Posterior cingulate gyrus (tissue), 11 donors: ENCODE measurements at regions not wholly inside any gene's neighbourhood (a gene's known extent, or its start where the extent isn't known, plus 50 kb on each side); places are given as distances from the start of the nearest gene placed in this dataset.

Experiments used
- DNase-seq, 10 donors: peaks; one replicate each; pipeline versions ENCODE4 v3.0.0 to v3.0.0-alpha.2; 2020 to 2021; ENCODE audit warnings: mixed read lengths in 3 of 10
- intact Hi-C: fragments of 100-400 bp; cut with DNase I; formaldehyde crosslinking; loops from one replicate; pipeline ENCODE4 v1.15.1; 2023

DNA sequence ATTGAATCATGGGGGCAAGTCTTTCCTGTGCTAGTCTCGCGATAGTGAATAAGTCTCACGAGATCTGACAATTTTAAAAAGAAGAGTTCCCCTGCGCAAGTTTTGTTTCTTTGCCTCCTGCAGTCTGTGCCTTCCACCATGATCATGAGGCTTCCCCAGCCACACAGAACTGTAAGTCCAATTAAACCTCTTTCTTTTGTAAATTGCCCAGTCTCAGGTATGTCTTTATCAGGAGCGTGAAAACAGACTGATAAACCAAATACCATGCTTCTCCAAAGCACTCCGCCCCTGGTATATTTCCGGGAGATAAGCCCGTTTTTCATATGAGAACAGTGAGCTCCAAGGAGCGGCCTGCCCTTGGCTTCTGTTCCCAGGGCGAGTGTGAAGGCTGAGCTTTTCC, 118.9 kb downstream of the EVX1 start:
- DNase-seq: no peak
- intact Hi-C loops: no loop called here

DNA sequence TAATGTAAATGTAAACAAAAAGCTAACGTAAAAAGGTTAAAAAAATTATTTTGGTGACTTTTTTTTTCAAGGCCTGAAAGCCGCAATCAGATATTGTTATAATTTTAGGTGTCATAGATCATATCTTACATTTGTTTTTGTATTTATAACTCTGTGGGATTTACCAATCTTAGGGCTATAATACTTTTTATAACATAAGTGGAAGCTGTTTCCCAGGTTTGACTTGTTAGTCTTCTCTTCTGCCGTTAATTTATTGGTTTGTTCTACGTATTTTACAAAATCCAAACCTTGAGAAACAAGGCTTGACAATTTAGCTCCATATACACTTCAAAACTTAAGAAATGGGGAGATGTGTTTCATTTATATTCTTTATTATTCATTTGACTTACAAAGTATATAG, 119.4 kb downstream of the EVX1 start:
- intact Hi-C loops: no loop called here

DNA sequence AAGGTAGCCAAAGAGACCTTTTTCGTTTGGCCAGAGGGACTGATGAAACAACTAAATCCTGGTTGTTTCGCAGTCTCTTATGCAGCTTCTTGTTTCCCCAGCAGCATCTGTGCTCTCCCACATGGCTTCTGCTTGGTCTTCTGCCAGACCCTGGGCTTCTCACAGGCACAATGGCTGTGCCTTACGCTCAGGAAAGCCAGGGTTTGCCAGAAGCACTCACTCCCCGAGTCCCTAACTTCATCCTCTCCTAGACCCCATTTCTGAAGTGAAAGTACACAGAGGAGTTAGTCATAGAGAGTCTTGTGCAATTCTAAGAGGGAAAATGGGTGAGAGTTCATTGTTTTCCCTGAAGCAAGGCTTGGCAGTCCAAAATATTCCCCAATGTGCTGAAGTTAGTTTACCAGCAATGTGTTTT, 121.7 kb downstream of the EVX1 start:
- intact Hi-C loops: no loop called here
- DNase-seq: peak in 9 of 10 donors; percentile 39 to 95 (median 60)

More for the DNA sequence above, 119.4 kb downstream of the EVX1 start:
- DNase-seq: no peak

DNA sequence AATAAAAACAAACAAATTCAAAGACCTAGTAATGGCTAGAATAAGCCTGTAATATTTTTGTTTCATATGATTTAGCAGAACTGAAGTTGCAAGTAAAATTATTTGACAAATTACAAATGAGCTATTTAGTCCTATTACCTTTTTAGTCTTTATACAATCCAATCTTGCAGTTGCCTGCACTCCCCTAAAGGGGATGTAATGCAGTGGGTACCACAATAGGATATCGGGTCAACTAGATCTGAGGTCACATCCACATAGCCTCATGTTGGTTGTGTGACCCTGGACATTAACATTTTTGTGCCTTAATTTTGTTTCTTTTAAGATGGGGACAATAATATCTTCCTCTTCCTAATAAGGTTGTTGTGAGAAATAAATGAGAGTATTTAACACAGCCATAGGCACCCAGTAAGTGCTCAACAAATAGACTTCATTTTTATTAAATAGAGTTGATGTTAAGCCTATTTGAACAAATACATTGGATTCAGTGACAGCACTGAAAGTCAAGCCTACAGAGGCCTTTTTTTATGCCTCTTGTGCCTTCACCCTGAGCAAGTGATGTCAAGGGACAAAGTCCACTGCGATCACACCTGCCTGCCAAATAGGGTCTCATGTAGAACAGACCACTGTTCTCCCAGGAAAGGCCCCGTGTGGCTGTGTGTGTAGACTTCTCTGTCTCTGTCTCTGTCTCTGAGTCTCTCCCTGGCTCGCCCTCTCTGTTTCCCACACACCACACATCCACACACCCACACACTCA, 124.8 kb downstream of the EVX1 start:
- intact Hi-C loops: loop anchor here (5.0 kb wide), 1 partner anchor 295 kb away; the partner anchor contains the start of gene HIBADH
- DNase-seq: no peak

DNA sequence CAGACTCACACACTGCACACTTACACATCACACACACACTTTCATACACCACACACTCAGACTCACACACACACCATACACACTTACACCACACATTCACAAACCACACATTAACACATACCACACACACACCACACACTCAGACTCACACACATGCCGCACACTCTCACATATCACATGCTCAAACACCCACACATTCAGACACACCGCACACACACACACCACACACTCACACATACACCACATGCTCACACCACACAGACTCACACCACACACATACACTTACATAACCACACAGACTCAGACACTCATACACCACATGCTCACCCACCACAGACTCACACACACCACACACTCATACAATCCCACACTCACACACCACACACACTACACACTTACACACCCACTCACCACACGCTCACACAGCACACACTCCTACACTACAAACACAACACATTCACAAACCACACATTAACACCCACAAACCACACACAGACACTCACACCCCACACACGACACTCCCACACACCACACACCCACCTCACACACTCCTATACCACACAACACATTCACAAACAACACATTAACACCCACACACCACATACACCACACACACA, 125.4 kb downstream of the EVX1 start:
- no peak for DNase-seq
- intact Hi-C loops: loop anchor here (5.0 kb wide), 1 partner anchor 294 kb away; the partner anchor contains the start of gene HIBADH

DNA sequence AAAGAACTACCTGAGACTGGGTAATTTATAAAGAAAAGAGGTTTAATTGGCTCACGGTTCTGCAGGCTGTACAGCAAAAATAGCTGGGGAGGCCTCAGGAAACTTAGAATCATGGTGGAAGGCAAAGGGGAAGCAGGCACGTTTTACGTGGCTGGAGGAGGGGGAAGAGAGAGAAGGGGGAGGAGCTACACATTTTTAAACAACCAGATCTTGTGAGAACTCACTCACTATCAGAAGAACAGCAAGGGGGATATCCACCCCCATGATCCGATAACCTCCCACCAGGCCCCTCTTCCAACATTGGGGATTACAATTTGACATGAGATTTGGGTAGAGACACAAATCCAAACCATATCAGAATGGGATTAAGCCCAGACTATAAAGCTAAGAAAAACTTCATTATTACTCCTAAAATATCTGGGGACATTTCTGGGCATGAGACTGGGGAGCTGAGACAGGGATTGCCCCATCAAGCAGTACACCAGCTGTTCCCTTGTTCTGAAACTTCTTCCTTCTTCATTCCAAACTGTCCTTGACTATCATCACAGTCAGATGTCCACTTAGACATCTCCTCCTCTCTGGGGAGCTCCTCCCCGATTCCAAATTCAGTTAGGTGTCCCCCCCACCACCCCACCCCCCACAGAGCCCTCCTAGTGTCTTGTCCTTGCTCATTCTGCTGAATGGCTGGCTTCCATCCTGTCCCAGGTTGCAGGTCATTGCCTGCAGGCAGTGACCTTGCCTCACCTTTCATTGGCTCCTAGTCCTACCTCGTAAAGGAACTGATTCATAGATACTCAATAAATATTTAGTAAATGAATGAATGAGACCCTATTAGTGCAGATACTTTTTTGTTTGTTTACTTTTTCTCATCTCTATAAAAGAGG, 132.6 kb downstream of the EVX1 start:
- intact Hi-C loops: no loop called here
- no peak for DNase-seq

DNA sequence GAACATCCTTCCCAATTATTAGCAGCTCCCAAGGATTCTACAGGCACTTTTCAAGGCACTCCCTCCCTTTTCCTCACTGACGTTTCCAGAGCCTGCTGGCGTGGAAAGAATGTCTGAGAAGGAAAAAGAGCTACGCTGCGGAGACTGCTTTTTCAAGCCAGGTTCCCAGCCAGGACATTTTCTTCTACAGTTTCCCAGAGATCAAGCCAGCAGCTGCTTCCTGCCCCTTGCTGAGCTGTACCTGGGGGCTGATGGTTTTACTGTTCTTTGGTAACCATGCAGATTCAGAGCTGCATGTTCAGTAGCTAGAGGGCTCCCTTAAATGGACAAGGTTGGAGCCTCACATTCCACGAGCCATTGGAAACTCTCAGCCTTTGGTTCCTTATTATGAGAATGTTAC, 133.4 kb downstream of the EVX1 start:
- intact Hi-C loops: no loop called here
- no peak for DNase-seq

DNA sequence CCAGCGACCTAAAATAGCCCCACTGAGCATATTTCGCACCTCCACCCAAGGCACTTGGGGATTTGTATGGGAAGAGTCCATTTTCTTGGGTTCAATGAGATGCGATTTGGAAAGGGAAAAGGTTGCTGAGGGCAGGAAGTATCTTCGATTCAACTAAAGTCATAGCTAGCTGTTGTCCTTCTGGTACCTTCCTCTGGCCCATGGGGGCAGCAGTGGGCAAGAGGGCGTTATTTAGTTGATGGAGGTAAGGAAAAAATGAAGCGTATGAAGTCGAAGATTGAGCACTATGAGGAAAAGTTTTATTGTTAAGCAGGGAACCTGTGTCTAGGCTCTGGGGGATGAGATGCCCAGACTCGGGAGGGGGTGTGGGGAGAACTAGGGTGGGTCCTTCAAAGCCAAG, 135.4 kb downstream of the EVX1 start:
- DNase-seq: no peak
- intact Hi-C loops: no loop called here

DNA sequence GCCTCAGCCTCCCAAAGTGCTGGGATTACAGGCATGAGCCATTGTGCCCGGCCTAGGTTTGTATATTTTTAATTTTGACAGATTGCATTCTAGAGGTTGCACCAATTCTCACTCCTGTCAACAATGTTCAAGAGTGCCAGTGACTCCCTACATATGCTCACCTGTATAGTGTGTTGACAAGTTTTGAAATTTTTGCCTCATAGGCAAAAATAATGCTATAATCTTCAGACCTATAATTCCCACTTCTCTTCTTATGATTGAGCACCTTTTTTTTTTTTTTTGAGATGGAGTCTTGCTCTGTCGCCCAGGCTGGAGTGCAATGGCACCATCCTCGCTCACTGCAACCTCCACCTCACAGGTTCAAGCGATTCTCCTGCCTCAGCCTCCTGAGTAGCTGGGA, 139.7 kb downstream of the EVX1 start:
- DNase-seq: no peak
- intact Hi-C loops: no loop called here

DNA sequence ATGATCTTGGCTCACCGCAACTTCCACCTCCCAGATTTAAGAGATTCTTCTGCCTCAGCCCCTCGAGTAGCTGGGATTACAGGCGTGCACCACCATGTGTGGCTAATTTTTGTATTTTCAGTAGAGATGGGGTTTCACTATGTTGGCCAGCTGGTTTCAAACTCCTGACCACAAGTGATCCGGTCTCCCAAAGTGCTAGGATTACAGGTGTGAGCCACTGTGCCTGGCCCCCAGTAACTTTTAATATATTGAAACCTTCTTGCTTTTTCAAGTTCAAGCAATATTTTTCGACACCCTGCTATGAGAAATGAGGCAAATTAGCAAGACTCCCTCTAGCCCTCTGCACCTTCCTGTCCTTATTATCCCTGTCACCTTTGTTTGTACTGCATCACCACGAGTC, 144.0 kb downstream of the EVX1 start:
- intact Hi-C loops: no loop called here
- no peak for DNase-seq

DNA sequence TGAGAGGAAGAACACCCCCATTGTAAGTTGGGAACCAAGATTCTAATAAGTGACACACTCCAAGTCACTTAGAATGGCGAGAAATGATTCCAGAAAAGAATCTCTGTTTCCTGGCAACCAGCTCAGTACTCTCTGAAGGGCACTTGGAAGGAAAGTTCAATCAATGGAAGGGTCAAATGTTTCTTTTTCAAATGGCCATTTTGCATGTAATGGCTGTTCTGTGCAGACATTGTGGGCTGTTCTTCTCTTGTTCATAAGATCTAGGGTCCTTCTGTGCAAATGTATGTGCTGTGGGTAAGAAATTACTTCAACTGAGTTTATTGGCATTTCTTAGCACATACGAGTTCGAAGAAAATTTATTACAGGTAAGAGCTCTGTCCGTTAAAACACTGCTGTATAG, 145.3 kb downstream of the EVX1 start:
- DNase-seq: no peak
- intact Hi-C loops: no loop called here

DNA sequence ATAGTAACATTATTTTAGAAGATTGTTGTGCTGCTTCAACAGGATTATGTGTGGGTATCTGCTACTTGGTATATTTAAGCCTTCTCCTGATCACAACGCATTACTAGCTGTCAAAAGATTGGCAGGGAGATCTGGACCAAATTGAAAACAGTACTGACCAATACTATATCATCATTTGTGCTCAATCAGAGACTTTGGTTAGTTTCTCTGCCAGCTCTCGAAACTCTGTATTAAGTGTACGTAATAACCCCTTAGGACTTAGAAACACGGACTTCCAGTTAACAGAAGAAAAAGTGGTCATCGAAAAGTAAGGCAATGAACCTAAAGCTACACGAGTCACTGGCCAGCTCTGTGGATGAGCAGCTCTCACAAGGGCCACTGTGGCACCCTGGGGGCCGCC, 146.0 kb downstream of the EVX1 start:
- DNase-seq: no peak
- intact Hi-C loops: no loop called here

DNA sequence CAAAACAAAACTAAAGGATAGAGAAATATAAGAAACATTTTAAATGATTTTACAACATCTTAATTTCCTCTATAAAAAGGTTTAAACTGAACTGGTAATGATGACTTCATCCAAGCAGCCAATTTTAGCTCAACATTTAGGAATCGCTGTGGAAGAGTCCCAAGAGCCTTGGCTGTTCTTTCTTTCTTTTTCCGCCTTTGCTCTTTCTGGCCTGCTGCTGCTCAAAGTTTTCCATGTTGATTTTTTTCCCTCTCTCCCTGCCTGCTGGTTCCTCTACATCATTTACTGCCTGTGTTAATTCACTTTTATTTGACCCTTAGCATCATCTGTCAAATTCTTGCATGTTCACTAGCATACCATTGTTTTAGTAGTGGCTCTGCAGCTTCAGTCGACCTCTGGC, 146.9 kb downstream of the EVX1 start:
- DNase-seq: no peak
- intact Hi-C loops: no loop called here

DNA sequence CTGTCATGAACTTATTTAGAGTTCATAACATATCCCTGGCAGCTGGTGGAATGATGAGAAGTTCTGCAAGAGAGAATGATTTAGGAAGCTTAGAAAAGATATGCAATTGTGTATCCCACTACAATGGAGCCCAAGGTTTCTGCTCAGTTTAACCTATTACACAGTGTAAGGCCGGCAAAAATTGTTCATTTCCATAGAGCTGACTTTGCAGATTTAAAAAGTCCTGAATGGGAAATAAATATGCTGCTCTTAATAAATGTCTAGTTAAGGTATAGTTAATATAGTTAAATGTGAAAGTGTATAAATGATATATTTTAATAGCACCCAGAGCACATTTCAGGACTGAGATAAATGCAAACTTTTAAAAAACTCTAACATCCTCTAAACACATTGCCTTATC, 149.9 kb downstream of the EVX1 start:
- DNase-seq: no peak
- intact Hi-C loops: no loop called here

DNA sequence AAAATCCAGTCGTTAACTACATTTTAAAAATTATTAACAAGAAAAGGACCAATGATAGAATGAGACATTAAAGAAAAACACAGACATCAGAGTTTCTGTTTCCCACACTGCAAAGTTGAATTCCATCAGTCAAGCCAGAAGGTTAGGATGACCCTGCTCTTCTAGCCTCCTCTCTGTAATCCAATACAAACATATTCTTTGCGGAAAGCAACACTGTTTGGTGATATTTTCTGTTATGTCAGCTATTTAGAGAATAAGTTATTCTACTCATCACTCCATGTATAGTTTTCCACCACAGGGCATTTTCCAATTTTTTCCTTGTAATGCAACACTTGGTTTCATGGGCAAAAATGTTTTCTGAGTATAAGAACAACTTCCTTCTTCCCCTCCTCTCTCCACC, 152.3 kb downstream of the EVX1 start:
- intact Hi-C loops: no loop called here
- no peak for DNase-seq

DNA sequence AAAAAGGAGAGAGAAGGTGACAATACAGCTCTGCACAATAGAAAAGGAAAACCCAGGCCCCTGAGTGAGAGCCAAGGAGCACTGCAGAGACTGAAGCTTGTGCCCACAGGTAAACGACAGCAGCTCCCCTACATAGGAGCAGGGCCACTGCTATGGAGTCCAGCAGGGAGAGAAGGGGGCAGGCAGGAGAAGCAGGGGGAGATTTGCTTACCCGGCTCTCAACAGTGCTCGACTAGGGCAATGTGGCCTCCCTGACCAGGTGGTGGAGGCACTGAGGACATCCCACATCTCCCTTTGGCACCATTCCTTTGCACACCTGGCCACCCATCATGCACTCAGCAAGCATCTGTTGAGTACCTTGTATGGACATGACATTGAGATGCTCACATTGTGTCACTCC, 153.0 kb downstream of the EVX1 start:
- intact Hi-C loops: no loop called here
- DNase-seq: no peak

DNA sequence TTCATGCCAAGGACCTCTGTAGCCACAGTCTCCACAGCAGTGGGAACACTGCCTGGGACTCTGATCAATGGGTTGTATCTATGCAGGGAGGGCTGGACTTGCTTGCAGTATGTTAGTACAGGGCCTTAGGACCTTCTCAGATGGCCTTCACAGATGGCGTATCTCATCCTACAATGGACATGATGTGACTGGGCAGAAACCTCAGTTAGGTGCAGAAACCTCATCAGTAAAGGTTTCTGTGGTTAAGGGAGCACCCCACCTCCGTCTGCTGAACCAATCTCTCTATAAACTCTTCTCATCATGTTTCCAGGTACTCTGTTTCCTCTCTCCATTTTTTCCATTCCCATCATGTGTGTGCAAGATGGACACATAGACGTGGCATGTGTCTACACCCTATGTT, 154.9 kb downstream of the EVX1 start:
- DNase-seq: no peak
- intact Hi-C loops: no loop called here

DNA sequence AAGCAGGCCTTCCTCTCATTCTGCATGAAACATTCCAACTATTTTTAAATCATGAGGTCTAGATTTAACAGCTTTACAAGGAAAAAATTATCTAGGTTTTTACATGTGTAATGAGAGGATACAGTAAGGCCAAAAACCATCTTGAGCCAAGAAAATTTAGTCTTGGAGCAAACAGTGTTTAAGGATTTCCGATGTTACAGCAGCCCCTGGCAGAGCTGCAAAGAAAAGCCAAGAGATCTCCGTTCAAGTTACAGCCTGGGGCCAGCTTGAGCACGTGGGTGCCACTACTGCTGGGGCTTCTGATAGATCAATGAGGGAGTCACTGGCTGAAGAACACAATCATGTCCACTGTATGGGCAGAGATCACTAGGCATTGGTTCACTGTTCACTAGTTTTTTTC, 156.2 kb downstream of the EVX1 start:
- no peak for DNase-seq
- intact Hi-C loops: no loop called here

DNA sequence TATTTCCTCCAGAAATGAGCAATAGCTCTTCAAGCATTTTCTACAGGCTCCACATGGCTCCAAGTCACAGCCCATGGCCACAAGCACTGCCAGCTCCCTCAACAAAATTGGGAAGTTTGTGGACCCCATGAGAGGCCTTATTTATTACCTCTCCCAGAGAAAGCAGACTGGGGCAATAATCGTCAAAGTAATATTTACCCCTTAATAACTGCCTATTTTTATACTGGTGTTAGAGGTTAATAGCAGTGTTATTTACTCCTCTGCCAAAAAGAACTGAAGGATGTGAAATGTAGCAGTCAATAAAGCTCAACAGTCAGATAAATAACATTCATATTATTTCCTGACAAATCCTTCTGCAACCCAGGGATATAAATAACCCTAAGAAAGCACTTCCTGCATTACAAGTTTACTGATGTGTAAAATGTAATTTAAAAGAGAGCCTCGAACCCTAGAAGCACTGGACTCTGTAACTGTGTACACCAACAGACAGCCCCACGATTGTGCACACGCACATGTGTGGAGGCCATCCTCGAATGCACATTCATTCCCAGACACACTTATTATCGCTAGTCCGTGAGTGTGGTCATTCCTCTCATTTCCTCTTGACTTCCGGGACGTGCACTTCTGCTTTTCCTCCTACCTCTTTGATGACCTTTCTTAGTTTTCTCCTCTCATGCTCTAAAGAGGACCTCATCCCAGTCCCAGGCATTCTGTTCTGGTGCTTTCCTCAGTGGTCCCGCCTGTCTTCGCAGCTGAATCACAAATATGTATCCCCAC, 157.4 kb downstream of the EVX1 start:
- DNase-seq: no peak
- intact Hi-C loops: no loop called here

DNA sequence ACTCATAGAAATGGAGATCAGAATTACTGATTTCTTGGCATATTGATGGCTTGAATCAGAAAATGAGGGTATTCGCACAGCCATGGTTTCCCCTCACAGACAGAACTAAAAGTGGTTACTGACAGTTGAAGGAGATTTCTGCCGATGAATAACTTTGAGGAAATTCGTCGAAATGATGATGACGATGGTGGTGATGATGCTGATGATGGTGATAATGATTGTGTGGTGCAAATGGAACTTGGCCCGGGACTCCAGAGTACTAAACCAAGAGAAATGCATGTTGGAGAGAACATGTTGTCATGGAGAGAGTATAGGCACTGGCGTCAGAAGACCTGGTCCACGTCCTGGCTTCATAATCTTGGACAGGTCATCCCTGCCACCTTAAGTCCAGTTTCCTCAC, 163.2 kb downstream of the EVX1 start:
- intact Hi-C loops: no loop called here
- DNase-seq: no peak

DNA sequence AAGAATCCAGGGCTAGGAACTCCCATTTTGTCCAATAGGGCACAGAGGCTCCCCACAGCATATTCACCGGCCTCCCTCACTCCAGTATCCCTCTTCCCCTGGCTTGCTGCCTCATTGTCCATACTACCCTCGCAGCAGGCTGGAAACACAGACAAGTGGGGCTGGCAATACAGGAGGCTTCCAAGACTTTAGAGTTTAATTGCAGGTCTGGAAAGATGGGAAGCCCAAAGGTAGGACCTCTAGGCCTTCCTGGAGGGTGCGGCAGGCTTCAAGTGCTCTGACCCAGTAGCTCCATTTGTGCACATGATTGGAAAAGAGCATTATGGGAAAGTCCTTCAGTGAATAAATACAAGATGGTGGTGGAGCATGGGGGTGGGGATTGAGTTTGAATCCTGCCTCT, 166.7 kb downstream of the EVX1 start:
- DNase-seq: no peak
- intact Hi-C loops: no loop called here
